ENCODE measurements at regions not wholly inside any gene's neighbourhood (a gene's known extent, or its start where the extent isn't known, plus 50 kb on each side); places are given as distances from the start of the nearest gene placed in this dataset.
A peak's percentile ranks its signal among the peaks of the same experiment; 100 is the strongest.
"Not testable (repeated sequence)": the region's sequence is repeated elsewhere in the genome, so short reads cannot be mapped to it uniquely, and the experiment has no call there.

- not testable (repeated sequence) for FAIRE-seq; DNase-seq (ENCODE audit: insufficient read length, low spot score)
These were observed 1075.2 kb upstream of the NOVA1 start for GRCh38 chr14:27672811-27673737.

DNA sequence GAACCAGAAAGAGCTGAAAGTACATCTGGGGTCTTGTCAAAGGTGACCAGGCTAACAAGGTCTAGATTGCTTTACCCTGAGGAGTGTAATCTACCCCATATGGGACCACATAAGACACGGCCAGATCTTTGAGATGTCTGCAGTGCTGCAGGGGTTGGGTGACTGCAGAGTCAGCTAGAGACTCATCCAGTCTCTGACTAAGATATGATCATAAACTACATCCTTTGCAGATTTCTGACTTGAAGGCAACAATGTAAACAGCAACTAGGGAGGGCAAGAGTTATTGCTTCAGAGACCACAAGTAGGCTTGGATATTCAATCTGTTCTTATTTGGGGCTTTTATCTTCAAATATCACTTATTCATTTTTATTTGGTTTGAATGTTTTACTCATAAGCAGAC lies 1080.5 kb upstream of the FOXG1 start:
- no peak for DNase-seq (ENCODE audit: insufficient read length, low spot score)
- FAIRE-seq: peak; percentile 31

DNA sequence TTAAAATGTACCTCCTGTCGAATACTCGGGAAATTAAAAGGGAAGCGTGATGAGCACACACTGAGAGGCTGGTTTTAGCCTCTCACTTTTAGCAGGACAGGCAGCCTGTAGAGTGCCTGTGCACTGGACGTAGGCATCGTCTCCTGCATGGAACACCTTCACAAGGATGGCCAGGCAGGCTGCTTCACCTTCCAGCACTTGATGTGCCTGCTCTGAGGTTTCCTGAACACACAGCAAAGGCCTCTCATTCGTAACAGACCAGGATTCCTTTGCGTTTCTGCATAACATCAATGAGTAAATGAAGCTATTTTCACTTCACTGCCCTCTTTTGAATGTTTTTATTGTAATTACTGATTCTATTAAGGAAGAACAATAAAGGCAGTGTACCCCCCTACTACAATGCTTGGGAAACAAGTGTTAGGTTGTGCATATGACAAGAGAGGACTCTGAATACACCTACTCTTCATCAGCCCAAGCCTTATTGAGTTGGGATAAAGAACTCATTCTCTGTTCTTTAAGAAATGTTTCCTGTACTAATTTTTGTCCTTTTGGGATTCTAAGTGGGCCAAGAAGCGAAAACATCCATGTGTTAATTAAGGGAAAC lies 1077.6 kb upstream of the FOXG1 start:
- DNase-seq (ENCODE audit: insufficient read length, low spot score): no peak
- FAIRE-seq: no peak

DNA sequence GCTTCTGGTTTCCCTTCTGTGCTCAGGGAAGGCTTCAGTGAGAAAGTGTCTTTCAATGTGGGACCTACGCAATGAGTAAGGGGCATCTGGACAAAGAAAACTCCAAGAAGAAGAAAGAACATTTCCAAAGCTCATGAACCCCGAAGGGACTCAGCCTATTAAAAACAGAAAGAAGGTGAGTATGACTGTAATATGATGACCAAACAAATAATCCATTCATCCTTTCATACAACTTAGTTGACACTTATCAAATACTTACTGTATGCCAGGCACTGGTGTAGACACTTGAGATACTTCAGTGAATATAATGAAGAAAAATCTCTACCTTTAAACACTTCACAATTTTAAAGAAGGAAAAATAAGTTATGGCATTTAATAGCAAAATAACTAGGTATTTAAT lies 1054.2 kb upstream of the FOXG1 start:
- no peak for FAIRE-seq
- no peak for DNase-seq (ENCODE audit: insufficient read length, low spot score)

DNA sequence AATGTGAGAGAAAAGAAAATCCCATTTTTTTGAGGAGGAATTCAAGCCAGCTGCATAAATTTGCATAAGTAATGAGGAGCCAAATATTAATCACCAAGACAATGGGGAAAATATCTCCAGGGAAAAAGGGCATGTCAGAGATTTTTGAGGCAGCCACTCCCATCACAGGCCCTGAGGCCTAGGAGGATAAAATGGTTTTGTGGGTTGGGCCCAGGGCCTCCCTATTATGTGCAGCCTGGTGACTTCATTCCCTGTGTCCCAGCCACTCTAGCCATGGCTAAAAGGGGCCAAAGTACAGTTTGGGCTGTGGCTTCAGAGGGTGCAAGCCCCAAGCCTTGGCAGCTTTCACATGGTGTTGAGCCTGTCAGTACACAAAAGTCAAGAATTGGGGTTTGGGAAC lies 1051.0 kb upstream of the FOXG1 start:
- no peak for FAIRE-seq

DNA sequence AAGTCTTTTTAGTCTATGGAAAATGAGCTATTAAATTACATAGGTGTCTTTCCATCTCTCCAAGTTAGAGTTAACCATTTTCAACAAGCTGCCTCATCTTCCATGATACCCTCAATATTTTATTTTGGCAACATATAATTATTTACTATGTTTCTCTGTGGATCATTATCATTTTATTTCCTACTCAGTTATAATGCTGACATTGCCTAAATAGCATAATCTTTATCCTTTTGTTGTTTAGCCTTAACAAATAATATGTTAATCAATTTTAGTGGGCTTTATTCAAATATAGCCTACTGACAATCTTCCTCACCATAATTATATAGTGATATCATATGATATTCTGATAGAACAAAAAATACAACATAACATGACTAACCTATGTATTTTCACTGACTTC lies 1044.8 kb upstream of the FOXG1 start:
- FAIRE-seq (no peak), DNase-seq (ENCODE audit: insufficient read length, low spot score) (no peak)

More for the DNA sequence above, 1051.0 kb upstream of the FOXG1 start:
- DNase-seq (ENCODE audit: insufficient read length, low spot score): no peak

DNA sequence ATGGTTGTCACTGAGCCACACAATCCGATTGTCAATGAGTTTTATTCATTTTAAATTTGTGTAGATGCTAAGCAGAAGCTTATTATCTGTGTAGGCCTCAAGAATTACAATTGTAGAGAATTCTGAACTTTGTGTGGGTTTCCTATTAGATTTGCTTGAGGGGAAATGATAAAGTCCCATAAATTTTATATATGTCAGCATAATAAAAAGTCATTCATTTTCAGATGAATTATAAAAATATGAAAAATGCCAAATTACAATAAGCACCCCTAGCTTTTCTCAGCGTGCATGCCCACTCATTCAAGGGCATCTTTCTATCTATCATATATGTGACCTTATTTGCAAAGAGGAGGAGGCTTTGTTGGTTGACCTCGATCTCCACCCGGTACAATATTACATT lies 1041.1 kb upstream of the FOXG1 start:
- DNase-seq (ENCODE audit: insufficient read length, low spot score) (no peak), FAIRE-seq (no peak)

GRCh38 chr14:27727251-27727770 lies 1039.3 kb upstream of the FOXG1 start:
- FAIRE-seq (no peak), DNase-seq (ENCODE audit: insufficient read length, low spot score) (no peak)

DNA sequence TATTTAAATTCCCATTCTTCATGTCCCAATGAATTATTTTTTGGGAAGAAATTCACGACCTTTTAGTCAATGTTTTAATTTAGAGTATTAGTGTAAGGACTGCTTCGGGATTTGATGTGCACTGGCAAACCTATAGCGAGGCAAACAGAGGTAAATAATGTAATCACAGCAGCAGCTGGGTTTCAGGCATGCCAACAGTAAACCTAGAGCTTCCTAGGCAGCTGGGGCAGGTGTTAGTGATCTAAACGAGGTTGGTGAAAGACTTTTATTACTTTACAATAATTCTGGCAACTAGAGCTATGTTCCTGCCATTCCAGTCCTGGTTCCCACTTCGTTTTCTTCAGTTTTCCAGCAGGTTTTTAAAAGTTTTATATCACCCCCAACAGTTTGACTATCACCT lies 1036.4 kb upstream of the FOXG1 start:
- DNase-seq (ENCODE audit: insufficient read length, low spot score) (no peak), FAIRE-seq (no peak)

- DNase-seq (ENCODE audit: insufficient read length, low spot score) (no peak), FAIRE-seq (no peak)
These were observed 1026.9 kb upstream of the FOXG1 start for GRCh38 chr14:27739657-27740156.

- no peak for DNase-seq (ENCODE audit: insufficient read length, low spot score)
These were observed 1016.5 kb upstream of the FOXG1 start for GRCh38 chr14:27750114-27750513.

GRCh38 chr14:27757642-27758041 lies 1008.9 kb upstream of the FOXG1 start:
- DNase-seq (ENCODE audit: insufficient read length, low spot score); FAIRE-seq: not testable (repeated sequence)

More at GRCh38 chr14:27750114-27750513, 1016.5 kb upstream of the FOXG1 start:
- no peak for FAIRE-seq

DNA sequence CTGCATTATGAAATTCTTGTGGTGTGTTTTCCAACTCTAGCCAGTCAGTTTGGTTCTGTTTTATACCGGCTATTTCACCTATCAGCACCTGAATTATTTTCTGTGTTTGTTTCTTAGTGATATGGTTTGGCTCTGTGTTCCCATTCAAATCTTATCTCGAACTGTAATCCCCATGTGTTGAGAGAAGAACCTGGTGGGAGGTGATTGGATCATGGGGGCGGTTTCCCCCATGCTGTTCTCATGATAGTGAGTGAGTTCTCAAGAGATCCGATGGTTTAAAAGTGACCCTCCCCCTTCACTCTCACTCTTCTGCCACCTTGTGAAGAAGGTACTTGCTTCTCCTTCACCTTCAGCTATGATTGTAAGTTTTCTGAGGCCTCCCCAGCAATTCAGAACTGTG lies 1006.2 kb upstream of the FOXG1 start:
- FAIRE-seq; DNase-seq (ENCODE audit: insufficient read length, low spot score): not testable (repeated sequence)

GRCh38 chr14:27799066-27800028 lies 967.2 kb upstream of the FOXG1 start:
- FAIRE-seq; DNase-seq (ENCODE audit: insufficient read length, low spot score): not testable (repeated sequence)

DNA sequence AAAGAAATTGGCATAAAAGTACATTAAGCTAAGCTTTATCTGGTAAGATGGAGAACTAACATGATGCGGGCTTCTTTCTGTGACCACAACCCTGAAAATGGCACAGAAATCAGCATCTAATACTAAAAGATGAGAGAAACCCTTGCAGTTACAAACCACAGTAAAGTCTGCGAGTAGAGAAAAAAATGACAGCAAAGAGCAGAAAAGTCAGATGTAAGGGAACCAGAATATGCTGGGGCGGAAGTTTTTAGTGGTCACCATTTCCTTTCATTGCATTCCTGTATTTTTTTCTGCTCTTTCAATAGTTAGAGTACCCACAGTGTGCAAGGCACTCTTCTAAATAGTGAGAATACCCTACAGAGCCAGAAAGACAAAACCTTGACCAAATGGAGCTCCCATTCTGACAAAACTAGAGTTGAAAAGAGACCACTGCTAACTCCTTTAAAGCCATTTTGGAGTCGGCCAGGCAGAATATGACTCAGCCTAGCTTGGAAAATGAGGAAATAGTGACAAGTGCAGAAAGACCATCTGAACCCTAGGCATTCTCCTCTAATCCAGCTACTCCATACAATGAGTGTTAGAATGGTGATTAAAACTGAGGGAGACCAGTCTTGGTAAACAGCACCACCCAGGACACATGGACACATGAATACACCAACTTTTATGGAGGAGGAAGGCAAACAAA lies 948.7 kb upstream of the FOXG1 start:
- FAIRE-seq; DNase-seq (ENCODE audit: insufficient read length, low spot score): not testable (repeated sequence)

DNA sequence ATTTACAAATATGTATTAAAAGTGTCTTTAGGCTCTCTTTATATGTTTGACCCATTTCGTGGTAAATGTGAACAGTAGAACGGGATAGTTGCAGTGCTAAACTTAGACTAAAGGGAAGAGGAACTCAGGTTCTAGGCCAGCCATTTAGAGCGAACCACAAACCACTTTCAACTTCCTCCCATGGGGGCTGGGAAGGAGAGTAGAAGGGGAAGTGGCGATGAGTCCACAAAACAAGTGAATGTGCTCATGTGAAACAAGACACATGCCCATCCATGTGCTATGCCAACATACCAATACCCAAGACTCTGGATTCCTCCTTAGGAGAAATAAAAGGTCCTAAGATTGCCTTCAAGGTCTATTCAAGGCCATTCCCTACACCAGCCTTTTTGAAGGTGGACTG lies 940.4 kb upstream of the FOXG1 start:
- DNase-seq (ENCODE audit: insufficient read length, low spot score); FAIRE-seq: not testable (repeated sequence)

DNA sequence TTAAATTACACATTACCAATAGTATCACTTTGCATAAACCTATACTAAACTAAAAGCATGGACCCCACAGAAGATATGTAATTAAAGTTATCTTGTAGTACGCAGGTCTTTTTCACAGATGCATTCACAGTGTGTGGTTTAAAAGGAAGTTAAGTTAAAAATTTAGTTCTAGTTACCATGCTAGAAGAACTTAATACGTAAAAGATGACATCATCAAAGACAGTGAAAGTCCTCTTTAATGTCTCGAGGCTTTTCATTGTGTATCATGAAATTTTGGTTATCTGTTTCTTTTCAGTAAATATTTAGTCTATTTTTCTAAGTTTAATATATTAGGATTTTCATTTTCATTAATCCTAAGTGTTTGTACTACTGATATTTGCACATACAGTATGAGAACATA lies 934.6 kb upstream of the FOXG1 start:
- not testable (repeated sequence) for FAIRE-seq

DNA sequence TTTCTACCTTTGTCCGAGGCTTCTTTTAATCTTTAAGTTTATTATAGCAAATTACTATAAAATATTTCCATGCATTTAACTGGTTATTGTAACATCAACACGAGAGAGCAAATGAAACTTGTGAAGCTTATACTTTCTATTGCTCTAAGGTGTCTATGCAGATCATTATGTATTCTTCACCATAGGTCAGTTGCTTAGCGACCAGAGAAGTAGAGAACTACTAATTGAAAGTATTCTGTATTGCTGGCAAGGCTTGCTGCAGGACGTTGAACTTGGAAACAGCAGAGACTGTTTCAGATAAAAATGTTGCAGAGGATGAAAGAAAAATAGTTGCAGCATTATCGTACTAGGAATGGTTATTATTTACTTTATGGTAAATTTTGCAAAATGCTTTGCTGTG lies 933.6 kb upstream of the FOXG1 start:
- not testable (repeated sequence) for DNase-seq (ENCODE audit: insufficient read length, low spot score); FAIRE-seq

More for the DNA sequence above, 934.6 kb upstream of the FOXG1 start:
- DNase-seq (ENCODE audit: insufficient read length, low spot score): not testable (repeated sequence)

DNA sequence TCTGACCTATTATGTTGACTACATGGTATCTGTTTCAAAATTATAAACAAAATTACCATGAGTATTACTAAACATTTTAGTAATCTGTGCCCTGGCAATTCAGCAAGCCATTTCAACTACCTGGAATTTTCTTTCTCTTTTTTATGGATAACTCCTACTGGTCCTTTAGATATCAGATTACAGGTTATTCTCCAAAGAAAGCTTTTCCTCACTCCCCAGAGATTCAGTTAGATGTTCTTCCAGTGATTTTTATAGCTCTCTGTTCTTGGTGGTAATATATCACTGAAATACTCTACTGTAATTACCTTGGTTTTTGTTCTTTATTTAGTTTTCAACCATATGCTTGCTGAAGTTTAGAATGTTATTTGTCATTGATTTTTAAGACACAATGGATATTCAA lies 930.2 kb upstream of the FOXG1 start:
- no peak for FAIRE-seq
- no peak for DNase-seq (ENCODE audit: insufficient read length, low spot score)

Data from HTR-8/SVneo (cell line).